HG03378 (cell line): ENCODE measurements at regions not wholly inside any gene's neighbourhood (a gene's known extent, or its start where the extent isn't known, plus 50 kb on each side); places are given as distances from the start of the nearest gene placed in this dataset.

Experiments used
- ATAC-seq: cut with Tn5 transposase; IDR thresholded peaks from one replicate; pipeline ENCODE4 v1.9.1; 2021; ENCODE audit warnings: mild to moderate bottlenecking, moderate library complexity; ENCODE audit not compliant: unreplicated experiment

GRCh38 chr10:60572511-60573194 is 183.0 kb upstream of the ANK3 start:
- ATAC-seq = no peak

GRCh38 chr10:60570896-60571295 is 181.2 kb upstream of the ANK3 start:
- no peak for ATAC-seq

- no peak for ATAC-seq
These were observed 180.7 kb upstream of the ANK3 start for GRCh38 chr10:60570272-60570865.

GRCh38 chr10:60569681-60570080 is 180.0 kb upstream of the ANK3 start:
- ATAC-seq = no peak

- ATAC-seq = no peak
These were observed 176.4 kb upstream of the ANK3 start for GRCh38 chr10:60566096-60566495.

GRCh38 chr10:60565492-60565891 is 175.8 kb upstream of the ANK3 start:
- no peak for ATAC-seq

- no peak for ATAC-seq
These were observed 174.8 kb upstream of the ANK3 start for GRCh38 chr10:60564475-60564874.

GRCh38 chr10:60560451-60560850 is 170.8 kb upstream of the ANK3 start:
- ATAC-seq = no peak

- ATAC-seq = no peak
These were observed 166.0 kb upstream of the ANK3 start for GRCh38 chr10:60555700-60556099.

- ATAC-seq = no peak
These were observed 160.0 kb upstream of the ANK3 start for GRCh38 chr10:60549686-60550085.

- ATAC-seq = no peak
These were observed 153.0 kb upstream of the ANK3 start for GRCh38 chr10:60542657-60543056.

GRCh38 chr10:60541451-60541850 is 151.8 kb upstream of the ANK3 start:
- ATAC-seq = no peak

GRCh38 chr10:60537697-60538096 is 148.0 kb upstream of the ANK3 start:
- no peak for ATAC-seq

- no peak for ATAC-seq
These were observed 146.9 kb upstream of the ANK3 start for GRCh38 chr10:60536529-60537114.

GRCh38 chr10:60535427-60535826 is 145.8 kb upstream of the ANK3 start:
- peak; percentile 7 for ATAC-seq

- peak; percentile 69 for ATAC-seq
These were observed 145.2 kb upstream of the ANK3 start for GRCh38 chr10:60534761-60535389.

GRCh38 chr10:60532696-60533468 is 143.2 kb upstream of the ANK3 start:
- ATAC-seq = no peak

GRCh38 chr10:60531006-60531405 is 141.3 kb upstream of the ANK3 start:
- ATAC-seq = no peak

GRCh38 chr10:60527676-60528075 is 138.0 kb upstream of the ANK3 start:
- no peak for ATAC-seq

- ATAC-seq = no peak
These were observed 136.3 kb upstream of the ANK3 start for GRCh38 chr10:60525716-60526585.
